ENCODE measurements at regions not wholly inside any gene's neighbourhood (a gene's known extent, or its start where the extent isn't known, plus 50 kb on each side); places are given as distances from the start of the nearest gene placed in this dataset.

DNA sequence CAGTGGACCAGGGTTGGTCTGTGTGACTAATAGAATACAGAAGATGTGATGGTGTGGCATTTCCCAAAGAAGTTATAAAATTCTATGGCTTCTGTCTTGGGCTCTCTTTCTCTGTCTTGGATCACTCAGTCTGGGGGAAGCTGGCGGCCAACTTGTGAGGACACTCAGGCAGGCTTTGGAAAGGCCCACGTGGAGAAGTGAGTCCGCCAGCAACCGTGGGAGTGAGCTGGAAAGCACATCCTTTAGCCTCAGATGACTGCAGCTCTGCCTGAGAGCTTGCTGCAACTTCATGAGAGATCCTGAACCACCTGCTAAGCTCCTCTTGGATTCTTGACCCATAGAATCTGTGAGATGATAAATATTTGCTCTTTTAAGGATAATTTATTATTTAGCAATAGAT lies 72.0 kb upstream of the RASGRP1 start:
- TF ChIP-seq CTCF (IDR thresholded peaks at IDR 0.05; ENCODE audit: low read depth, low read length, poor library complexity, severe bottlenecking) (no peak), EZH2phosphoT487 (IDR thresholded peaks at IDR 0.05; ENCODE audit: borderline replicate concordance, low read length) (no peak)
